HepG2 (cell line): ENCODE measurements at regions not wholly inside any gene's neighbourhood (a gene's known extent, or its start where the extent isn't known, plus 50 kb on each side); places are given as distances from the start of the nearest gene placed in this dataset.
"Not testable (repeated sequence)": the region's sequence is repeated elsewhere in the genome, so short reads cannot be mapped to it uniquely, and the experiment has no call there.

Experiments
- ATAC-seq: fragments of 200-7000 bp; cut with Tn5 transposase; 3 replicates; pipeline ENCODE4 v1.9.1; 2020; ENCODE audit warnings: mild to moderate bottlenecking, moderate library complexity
- BruUV-seq: library from RNA; stranded (reverse); fragments of 400-500 nt; replicated peaks from 2 replicates; lab custom pipeline; 2021; lab: Mats Ljungman, UMichigan
- CTCF ChIA-PET: fragments of 300-600 bp; formaldehyde crosslinking; extraction: SDS; loops from one replicate; lab custom pipeline; 2021; ENCODE audit warnings: low total read pairs, inconsistent platforms, low intra/inter-chr PET ratio; lab: Yijun Ruan, JAX
- POLR2A ChIA-PET: fragments of 350-600 bp; sonication (Branson Sonifier 250); formaldehyde crosslinking; loops from one replicate; lab custom pipeline; 2020; ENCODE audit warnings: antibody characterized with exemption, inconsistent platforms; lab: Yijun Ruan, JAX
- DNase-seq: peaks from one replicate; pipeline ENCODE4 v3.0.0-alpha.2; 2015; ENCODE audit warnings: low spot score
- FAIRE-seq: peaks from 3 replicates; lab custom pipeline; 2011; peaks lifted over from hg19 to GRCh38; lab: Jason Lieb, UNC
- H2AFZ ChIP-seq: one replicate; pipeline ENCODE4 v1.6.1; 2011; ENCODE audit warnings: low read length, inconsistent platforms
- H3K27ac ChIP-seq: fragments of 300-600 bp; 3 replicates; pipeline ENCODE4 v1.8.0; 2011; ENCODE audit warnings: mixed run types, mild to moderate bottlenecking, mixed read lengths, low read length, inconsistent platforms; ENCODE audit not compliant: insufficient read depth; ENCODE audit errors: extremely low read length
- H3K27me3 ChIP-seq, 2 experiments: fragments of 200-600 bp in 1 of 2; 2 replicates in 1 of 2; 3 replicates in 1 of 2; pipeline versions ENCODE4 v1.6.0 to v1.8.0; 2011; ENCODE audit warnings: low read length in 2 of 2, mild to moderate bottlenecking in 2 of 2, moderate library complexity in 2 of 2, inconsistent platforms in 1 of 2; ENCODE audit not compliant: insufficient read depth in 2 of 2, control insufficient read depth in 1 of 2
- H3K36me3 ChIP-seq, 2 experiments: fragments of 200-600 bp in 1 of 2; replicated peaks in 1 of 2; 2 replicates in 1 of 2; 3 replicates in 1 of 2; pipeline versions ENCODE4 v1.5.1 to v1.8.0; 2011; ENCODE audit warnings: low read length in 2 of 2, inconsistent platforms in 1 of 2; ENCODE audit not compliant: insufficient read depth in 2 of 2, control insufficient read depth in 1 of 2
- H3K4me1 ChIP-seq: 2 replicates; pipeline ENCODE4 v1.5.1; 2012; ENCODE audit warnings: low read length, inconsistent platforms; ENCODE audit not compliant: insufficient read depth
- H3K4me2 ChIP-seq: 2 replicates; pipeline ENCODE4 v1.6.0; 2011; ENCODE audit warnings: low read depth, low read length, inconsistent platforms
- H3K4me3 ChIP-seq, 3 experiments: fragments of 200-600 bp in 1 of 3; sonication (generic), shearing (Covaris generic) in 1 of 3; replicated peaks in 1 of 3; 2 replicates each; pipeline ENCODE4 v1.5.1; 2011 to 2016; ENCODE audit warnings: low read length in 3 of 3, inconsistent platforms in 2 of 3, low read depth in 2 of 3, mild to moderate bottlenecking in 2 of 3, control low read depth in 1 of 3, mixed read lengths in 1 of 3; ENCODE audit not compliant: insufficient read depth in 1 of 3
- H3K79me2 ChIP-seq: one replicate; pipeline ENCODE4 v1.6.1; 2011; ENCODE audit warnings: low read length, inconsistent platforms; ENCODE audit not compliant: insufficient read depth
- H3K9ac ChIP-seq: 2 replicates; pipeline ENCODE4 v1.6.0; 2011; ENCODE audit warnings: mild to moderate bottlenecking, low read depth, low read length, inconsistent platforms; ENCODE audit not compliant: insufficient read depth
- H3K9me3 ChIP-seq: 2 replicates; pipeline ENCODE4 v1.5.1; 2012; ENCODE audit warnings: mild to moderate bottlenecking, low read length
- H4K20me1 ChIP-seq: 2 replicates; pipeline ENCODE4 v1.6.0; 2011; ENCODE audit warnings: inconsistent platforms, mild to moderate bottlenecking, low read length, moderate library complexity; ENCODE audit not compliant: insufficient read depth
- ATAD3A ChIP-seq: sonication (generic); formaldehyde crosslinking; IDR thresholded peaks from 2 replicates; pipeline ENCODE4 v1.4.0; 2020; ENCODE audit warnings: missing genetic modification reagents
- ETV6 ChIP-seq: sonication (generic); formaldehyde crosslinking; conservative IDR thresholded peaks from 2 replicates; pipeline ENCODE4 v1.4.0; 2020; ENCODE audit warnings: missing genetic modification reagents
- MBD4 ChIP-seq: IDR thresholded peaks from 2 replicates; pipeline ENCODE4 v1.6.1; 2012; ENCODE audit warnings: low read length, inconsistent platforms, borderline replicate concordance
- RARA ChIP-seq: IDR thresholded peaks from 2 replicates; pipeline ENCODE4 v1.6.1; 2016; ENCODE audit warnings: missing genetic modification reagents, missing compliant biosample characterization
- RFX3 ChIP-seq: IDR thresholded peaks from 2 replicates; pipeline ENCODE4 v1.6.1; 2016; ENCODE audit warnings: missing biosample characterization, missing genetic modification reagents
- SIX4 ChIP-seq: sonication (generic); formaldehyde crosslinking; IDR thresholded peaks from 2 replicates; pipeline ENCODE4 v1.4.0; 2020; ENCODE audit warnings: missing genetic modification reagents
- SRSF9 ChIP-seq: fragments of 200-400 bp; formaldehyde crosslinking; IDR thresholded peaks from 2 replicates; pipeline ENCODE4 v1.6.1; 2018; ENCODE audit warnings: borderline replicate concordance, mild to moderate bottlenecking, low read depth, low read length; ENCODE audit not compliant: insufficient read depth, poor library complexity, severe bottlenecking
- SRY ChIP-seq: sonication (generic); formaldehyde crosslinking; IDR thresholded peaks from 2 replicates; pipeline ENCODE4 v1.8.0; 2022; ENCODE audit warnings: mild to moderate bottlenecking, missing genetic modification reagents
- WGBS: methylation state at CpG from one replicate; pipeline ENCODE4 v1.1.6; 2017; ENCODE audit warnings: low lambda C conversion rate; 5-methylcytosine and 5-hydroxymethylcytosine counted together
- in situ Hi-C: cut with HindIII; loops from 2 replicates; pipeline ENCODE4 v1.10.0; 2017; ENCODE audit warnings: low pct_unique_long_range_greater_than_20kb; ENCODE audit not compliant: extremely low pct_ligation_motif_present
- intact Hi-C: fragments of 100-400 bp; cut with micrococcal nuclease; formaldehyde crosslinking; loops from one replicate; pipeline ENCODE4 v1.10.0; 2022; ENCODE audit not compliant: unreplicated experiment

GRCh38 chr1:157334041-157334440 is 195.8 kb upstream of the ETV3 start:
- 2% methylated on average over 2 of the region's 2 CpGs for WGBS
- H2AFZ ChIP-seq, result no peak overlapping the region
- ChIA-PET CTCF (no interaction called here), POLR2A (no interaction called here)
- no peaks in the 10 kb centered on the region for H3K79me2 ChIP-seq
- no peak for ATAC-seq
- H3K4me1 ChIP-seq, result no peaks in the 10 kb centered on the region
- H3K4me3 ChIP-seq, result no peak overlapping the region
- H3K27ac ChIP-seq, result no peak overlapping the region
- BruUV-seq, result no TSS peak
- in situ Hi-C loops (no loop called here), intact Hi-C loops (no loop called here)
- no peaks in the 10 kb centered on the region for H3K36me3 ChIP-seq
- no peaks in the 10 kb centered on the region for H3K9me3 ChIP-seq
- H4K20me1 ChIP-seq, result no peaks in the 10 kb centered on the region
- no peak overlapping the region for H3K9ac ChIP-seq
- no peaks in the 10 kb centered on the region; a peak in 1 of 5 replicates for H3K27me3 ChIP-seq
- no peak for DNase-seq
- no peak overlapping the region for H3K4me2 ChIP-seq
- no peak for FAIRE-seq
- TF ChIP-seq ETV6 (no peak), ATAD3A (CRISPR knock-in tag) (no peak), RARA (CRISPR knock-in tag) (no peak), RFX3 (CRISPR knock-in tag) (no peak), SRSF9 (no peak), MBD4 (no peak), SIX4 (CRISPR knock-in tag) (no peak), SRY (no peak)

- H3K4me2 ChIP-seq, BruUV-seq, H2AFZ ChIP-seq, H3K9ac ChIP-seq, H3K9me3 ChIP-seq, H3K4me1 ChIP-seq, H3K27ac ChIP-seq, ATAC-seq, DNase-seq, H3K36me3 ChIP-seq, FAIRE-seq, H3K27me3 ChIP-seq, H3K79me2 ChIP-seq, in situ Hi-C loops, CTCF ChIA-PET, H3K4me3 ChIP-seq, POLR2A ChIA-PET, intact Hi-C loops, H4K20me1 ChIP-seq: not testable (repeated sequence)
Measured at GRCh38 chr1:157330177-157330576, 192.0 kb upstream of the ETV3 start.

GRCh38 chr1:157328120-157328519 is 189.9 kb upstream of the ETV3 start:
- BruUV-seq, result not testable (repeated sequence)

More at GRCh38 chr1:157328120-157328519, 189.9 kb upstream of the ETV3 start:
- H3K36me3 ChIP-seq, intact Hi-C loops, CTCF ChIA-PET, H3K27me3 ChIP-seq, POLR2A ChIA-PET, H3K9me3 ChIP-seq, H3K4me1 ChIP-seq, H3K9ac ChIP-seq, H3K4me3 ChIP-seq, H4K20me1 ChIP-seq, H3K79me2 ChIP-seq, H3K27ac ChIP-seq, FAIRE-seq, H2AFZ ChIP-seq, DNase-seq, ATAC-seq, in situ Hi-C loops, H3K4me2 ChIP-seq: not testable (repeated sequence)
